PC-9 (cell line): ENCODE measurements at regions not wholly inside any gene's neighbourhood (a gene's known extent, or its start where the extent isn't known, plus 50 kb on each side); places are given as distances from the start of the nearest gene placed in this dataset.

Experiments
- EZH2 ChIP-seq: fragments of 200-600 bp; sonication (generic); IDR thresholded peaks from 2 replicates; pipeline ENCODE4 v1.8.0; 2017; ENCODE audit warnings: antibody characterized with exemption, low read depth
- TF ChIP-seq, protein P1 (sequence below): fragments of 200-600 bp; sonication (generic); conservative IDR thresholded peaks from 2 replicates; pipeline ENCODE4 v1.6.1; 2017; ENCODE audit warnings: mixed run types, antibody characterized with exemption, mild to moderate bottlenecking, moderate library complexity

DNA sequence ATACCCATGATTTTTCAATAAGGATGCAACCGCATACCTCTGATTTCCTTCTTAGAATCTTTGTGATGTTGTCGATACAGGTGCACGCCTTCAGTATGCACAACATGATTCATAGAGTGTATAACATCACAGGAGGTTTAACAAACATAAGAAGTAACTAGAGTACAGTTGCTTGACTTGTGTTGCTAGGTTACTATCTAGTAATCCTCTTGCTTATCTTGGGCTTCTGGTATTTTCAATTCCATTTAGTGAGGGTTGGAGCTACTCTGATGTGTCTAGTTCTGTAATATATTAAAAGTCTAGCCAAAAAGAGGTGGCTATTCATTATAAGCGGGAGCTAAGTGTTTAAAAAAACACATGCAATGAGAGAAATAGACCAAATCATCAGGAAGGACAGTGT lies 85.5 kb upstream of the TENT5A start:
- TF ChIP-seq, protein P1, sequence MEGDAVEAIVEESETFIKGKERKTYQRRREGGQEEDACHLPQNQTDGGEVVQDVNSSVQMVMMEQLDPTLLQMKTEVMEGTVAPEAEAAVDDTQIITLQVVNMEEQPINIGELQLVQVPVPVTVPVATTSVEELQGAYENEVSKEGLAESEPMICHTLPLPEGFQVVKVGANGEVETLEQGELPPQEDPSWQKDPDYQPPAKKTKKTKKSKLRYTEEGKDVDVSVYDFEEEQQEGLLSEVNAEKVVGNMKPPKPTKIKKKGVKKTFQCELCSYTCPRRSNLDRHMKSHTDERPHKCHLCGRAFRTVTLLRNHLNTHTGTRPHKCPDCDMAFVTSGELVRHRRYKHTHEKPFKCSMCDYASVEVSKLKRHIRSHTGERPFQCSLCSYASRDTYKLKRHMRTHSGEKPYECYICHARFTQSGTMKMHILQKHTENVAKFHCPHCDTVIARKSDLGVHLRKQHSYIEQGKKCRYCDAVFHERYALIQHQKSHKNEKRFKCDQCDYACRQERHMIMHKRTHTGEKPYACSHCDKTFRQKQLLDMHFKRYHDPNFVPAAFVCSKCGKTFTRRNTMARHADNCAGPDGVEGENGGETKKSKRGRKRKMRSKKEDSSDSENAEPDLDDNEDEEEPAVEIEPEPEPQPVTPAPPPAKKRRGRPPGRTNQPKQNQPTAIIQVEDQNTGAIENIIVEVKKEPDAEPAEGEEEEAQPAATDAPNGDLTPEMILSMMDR, result no peak
- TF ChIP-seq EZH2, result no peak
